B cell (primary cell): ENCODE measurements at regions not wholly inside any gene's neighbourhood (a gene's known extent, or its start where the extent isn't known, plus 50 kb on each side); places are given as distances from the start of the nearest gene placed in this dataset.

ENCODE experiments used
- ATAC-seq: fragments of 200-7000 bp; cut with Tn5 transposase; one replicate; pipeline ENCODE4 v1.10.0; 2021; ENCODE audit warnings: low read depth, mild to moderate bottlenecking, moderate number of reproducible peaks, moderate library complexity
- CTCF ChIA-PET: fragments of 350-600 bp; sonication (Branson Sonifier 250); formaldehyde crosslinking; loops from one replicate; lab custom pipeline; 2021; ENCODE audit warnings: antibody characterized with exemption, inconsistent platforms; lab: Charles Lee
- POLR2A ChIA-PET: fragments of 350-600 bp; sonication (Branson Sonifier 250); formaldehyde crosslinking; loops from one replicate; lab custom pipeline; 2021; ENCODE audit warnings: antibody characterized with exemption; lab: Charles Lee
- DNase-seq: peaks from one replicate; pipeline ENCODE4 v3.0.0; 2013
- H2AFZ ChIP-seq: 2 replicates; pipeline ENCODE4 v1.6.1; 2012; ENCODE audit warnings: mild to moderate bottlenecking, low read depth, low read length; ENCODE audit not compliant: insufficient read depth, poor library complexity, severe bottlenecking
- H3K27ac ChIP-seq, 2 donors: 1 replicate in 1 of 2; 2 replicates in 1 of 2; pipeline ENCODE4 v1.5.1; 2012 to 2013; ENCODE audit warnings: low read length in 2 of 2, mild to moderate bottlenecking in 2 of 2, moderate library complexity in 1 of 2
- H3K27me3 ChIP-seq, 4 experiments: fragments of 200-600 bp in 1 of 4; sonication (generic) in 1 of 4; replicated peaks in 1 of 4; 1 replicate in 2 of 4; 2 replicates in 2 of 4; pipeline versions ENCODE4 v1.6.1 to v1.7.0; 2013 to 2016; ENCODE audit warnings: low read length in 3 of 4, mild to moderate bottlenecking in 2 of 4, mixed read lengths in 1 of 4, moderate library complexity in 1 of 4; ENCODE audit not compliant: insufficient read depth in 4 of 4, control insufficient read depth in 3 of 4; ENCODE audit errors: control extremely low read depth in 1 of 4
- H3K36me3 ChIP-seq, 2 experiments: replicated peaks in 1 of 2; 1 replicate in 1 of 2; 2 replicates in 1 of 2; pipeline versions ENCODE4 v1.6.1 to v1.7.1; 2013; ENCODE audit warnings: low read length in 1 of 2; ENCODE audit not compliant: insufficient read depth in 2 of 2, control insufficient read depth in 1 of 2; ENCODE audit errors: control extremely low read depth in 1 of 2, extremely low read depth in 1 of 2
- H3K4me1 ChIP-seq, 2 donors: fragments of 200-600 bp in 1 of 2; sonication (generic) in 1 of 2; 1 replicate in 1 of 2; 2 replicates in 1 of 2; pipeline versions ENCODE4 v1.5.1 to v1.6.1; 2013 to 2017; ENCODE audit warnings: low read length in 2 of 2; ENCODE audit not compliant: control insufficient read depth in 2 of 2, insufficient read depth in 2 of 2
- H3K4me2 ChIP-seq: replicated peaks from 2 replicates; pipeline ENCODE3; 2012; ENCODE audit warnings: mild to moderate bottlenecking, low read depth, low read length; ENCODE audit not compliant: poor library complexity, severe bottlenecking
- H3K4me3 ChIP-seq, 5 experiments: fragments of 200-600 bp in 1 of 5; sonication (generic) in 1 of 5; 1 replicate in 3 of 5; 2 replicates in 2 of 5; pipeline versions ENCODE4 v1.5.1 to v1.7.0; 2011 to 2016; ENCODE audit warnings: low read length in 4 of 5, mild to moderate bottlenecking in 4 of 5, low read depth in 2 of 5, control low read depth in 1 of 5, moderate library complexity in 1 of 5; ENCODE audit not compliant: insufficient read depth in 1 of 5; ENCODE audit errors: control extremely low read depth in 1 of 5, extremely low read depth in 1 of 5
- H3K79me2 ChIP-seq: fragments of 200-600 bp; sonication (generic); one replicate; pipeline ENCODE4 v1.6.0; 2016; ENCODE audit warnings: low read length; ENCODE audit not compliant: control insufficient read depth, insufficient read depth
- H3K9ac ChIP-seq: fragments of 200-600 bp; sonication (generic); 2 replicates; pipeline ENCODE4 v1.6.1; 2017; ENCODE audit warnings: mild to moderate bottlenecking, low read length, moderate library complexity
- H3K9me3 ChIP-seq, 3 donors: one replicate each; pipeline versions ENCODE4 v1.6.1 to v1.7.1; 2013; ENCODE audit warnings: low read length in 2 of 3; ENCODE audit not compliant: control insufficient read depth in 2 of 3, insufficient read depth in 1 of 3; ENCODE audit errors: control extremely low read depth in 1 of 3
- H4K20me1 ChIP-seq: 2 replicates; pipeline ENCODE4 v1.6.0; 2012; ENCODE audit warnings: mild to moderate bottlenecking, low read length; ENCODE audit not compliant: insufficient read depth, control insufficient read depth, poor library complexity, severe bottlenecking
- H3K27ac Mint-ChIP-seq: one replicate; pipeline ENCODE4 v1.8.0; 2021; ENCODE audit warnings: mixed read lengths
- H3K27me3 Mint-ChIP-seq: one replicate; pipeline ENCODE4 v1.8.0; 2021; ENCODE audit warnings: mixed read lengths
- H3K4me1 Mint-ChIP-seq: one replicate; pipeline ENCODE4 v1.8.0; 2021; ENCODE audit warnings: mixed read lengths
- H3K4me3 Mint-ChIP-seq: one replicate; pipeline ENCODE4 v1.8.0; 2021; ENCODE audit warnings: mixed read lengths
- H3K9me3 Mint-ChIP-seq: one replicate; pipeline ENCODE4 v1.8.0; 2022; ENCODE audit warnings: mixed read lengths; ENCODE audit not compliant: insufficient read depth
- EZH2 ChIP-seq: IDR thresholded peaks from 2 replicates; pipeline ENCODE4 v1.6.1; 2012; ENCODE audit warnings: borderline replicate concordance, low read depth, mild to moderate bottlenecking, moderate library complexity, low read length; ENCODE audit not compliant: insufficient read depth, poor library complexity, severe bottlenecking
- WGBS: methylation state at CpG from one replicate; pipeline ENCODE4 v1.1.5; 2013; ENCODE audit warnings: missing lambda C conversion rate; ENCODE audit not compliant: insufficient coverage; 5-methylcytosine and 5-hydroxymethylcytosine counted together
- intact Hi-C: fragments of 100-400 bp; cut with micrococcal nuclease; formaldehyde crosslinking; loops from one replicate; pipeline ENCODE4 v1.10.0; 2022
- TF ChIP-seq, protein P1 (sequence below): fragments of 200-600 bp; IDR thresholded peaks from one replicate; pipeline ENCODE4 v1.8.0; 2022; ENCODE audit warnings: antibody characterized with exemption, mild to moderate bottlenecking

DNA sequence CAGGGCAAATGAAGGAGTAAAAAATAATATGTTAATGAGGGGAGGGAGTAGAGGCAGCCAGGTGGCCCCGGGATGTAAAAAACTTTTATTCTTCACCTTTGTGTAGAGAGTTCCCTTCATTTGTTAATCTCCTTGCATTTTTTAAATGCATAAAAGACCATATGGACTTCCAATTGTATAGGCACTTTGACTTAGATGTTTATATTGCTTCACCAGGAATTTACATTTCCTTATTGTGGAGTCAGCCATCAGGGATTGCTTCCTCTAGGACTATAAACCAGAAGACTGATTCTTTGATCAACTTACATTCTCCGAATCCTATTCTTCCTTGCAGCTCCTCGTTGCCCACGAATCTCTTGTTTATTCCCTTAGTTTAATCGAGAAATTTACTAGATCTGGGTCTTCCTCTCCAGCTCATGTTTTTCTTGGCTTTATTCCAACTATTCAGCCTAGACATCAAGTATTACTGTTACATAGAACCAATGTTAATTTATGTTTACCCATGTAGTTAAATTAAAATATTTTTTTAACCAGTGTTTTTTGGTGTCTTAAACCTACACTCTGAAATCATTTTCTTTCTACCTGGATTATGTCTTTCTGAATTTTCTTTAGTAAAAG, 1187.0 kb upstream of the SLC10A2 start:
- H3K27ac Mint-ChIP-seq, result no peak overlapping the region

DNA sequence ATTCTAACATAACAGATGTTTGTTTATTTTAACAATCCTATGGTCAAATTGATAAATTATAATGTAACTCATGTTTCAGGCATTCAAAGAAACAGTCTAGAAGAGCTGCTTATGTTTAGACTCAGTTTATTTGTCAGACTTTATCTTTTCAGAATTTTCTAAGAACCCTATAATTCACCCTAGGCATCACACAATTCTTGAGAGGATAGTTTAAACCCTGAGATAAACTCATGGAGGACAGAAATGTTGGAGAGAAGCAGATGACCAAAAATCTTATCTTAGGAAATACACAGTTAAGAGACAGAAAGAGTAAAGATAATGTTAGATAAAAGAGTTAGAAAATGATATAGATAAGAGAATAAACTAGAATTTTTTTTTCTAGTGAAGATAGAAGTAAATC, 1185.7 kb upstream of the SLC10A2 start:
- H3K4me3 Mint-ChIP-seq, result no peak overlapping the region
- Histone ChIP-seq H2AFZ (no peak overlapping the region), H3K79me2 (no peaks in the 10 kb centered on the region), H3K9ac (no peak overlapping the region), H3K4me3 (no peak overlapping the region), H4K20me1 (no peaks in the 10 kb centered on the region), H3K27me3 (no peaks in the 10 kb centered on the region), H3K27ac (no peak overlapping the region), H3K9me3 (no peaks in the 10 kb centered on the region), H3K4me1 (no peaks in the 10 kb centered on the region), H3K4me2 (no peak overlapping the region), H3K36me3 (no peaks in the 10 kb centered on the region)
- H3K9me3 Mint-ChIP-seq, result no peaks in the 10 kb centered on the region
- no peak for TF ChIP-seq EZH2
- TF ChIP-seq, protein P1, sequence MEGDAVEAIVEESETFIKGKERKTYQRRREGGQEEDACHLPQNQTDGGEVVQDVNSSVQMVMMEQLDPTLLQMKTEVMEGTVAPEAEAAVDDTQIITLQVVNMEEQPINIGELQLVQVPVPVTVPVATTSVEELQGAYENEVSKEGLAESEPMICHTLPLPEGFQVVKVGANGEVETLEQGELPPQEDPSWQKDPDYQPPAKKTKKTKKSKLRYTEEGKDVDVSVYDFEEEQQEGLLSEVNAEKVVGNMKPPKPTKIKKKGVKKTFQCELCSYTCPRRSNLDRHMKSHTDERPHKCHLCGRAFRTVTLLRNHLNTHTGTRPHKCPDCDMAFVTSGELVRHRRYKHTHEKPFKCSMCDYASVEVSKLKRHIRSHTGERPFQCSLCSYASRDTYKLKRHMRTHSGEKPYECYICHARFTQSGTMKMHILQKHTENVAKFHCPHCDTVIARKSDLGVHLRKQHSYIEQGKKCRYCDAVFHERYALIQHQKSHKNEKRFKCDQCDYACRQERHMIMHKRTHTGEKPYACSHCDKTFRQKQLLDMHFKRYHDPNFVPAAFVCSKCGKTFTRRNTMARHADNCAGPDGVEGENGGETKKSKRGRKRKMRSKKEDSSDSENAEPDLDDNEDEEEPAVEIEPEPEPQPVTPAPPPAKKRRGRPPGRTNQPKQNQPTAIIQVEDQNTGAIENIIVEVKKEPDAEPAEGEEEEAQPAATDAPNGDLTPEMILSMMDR, result no peak
- DNase-seq (no peak), ATAC-seq (no peak)
- POLR2A ChIA-PET, result no interaction called here
- no peak overlapping the region for H3K27ac Mint-ChIP-seq
- intact Hi-C loops, result no loop called here
- H3K4me1 Mint-ChIP-seq, result no peaks in the 10 kb centered on the region
- no peaks in the 10 kb centered on the region for H3K27me3 Mint-ChIP-seq
- CTCF ChIA-PET, result no interaction called here

More for the DNA sequence above, 1187.0 kb upstream of the SLC10A2 start:
- no peaks in the 10 kb centered on the region for H3K36me3 ChIP-seq
- no peaks in the 10 kb centered on the region for H4K20me1 ChIP-seq
- ATAC-seq (no peak), DNase-seq (no peak)
- Mint-ChIP-seq H3K4me1 (no peaks in the 10 kb centered on the region), H3K4me3 (no peak overlapping the region), H3K9me3 (no peaks in the 10 kb centered on the region), H3K27me3 (no peaks in the 10 kb centered on the region)
- WGBS, result 100% methylated on average over 1 of the region's 5 CpGs
- intact Hi-C loops, result no loop called here
- no peak overlapping the region for H3K4me3 ChIP-seq
- no peaks in the 10 kb centered on the region for H3K79me2 ChIP-seq
- POLR2A ChIA-PET, result no interaction called here
- no peak overlapping the region for H3K4me2 ChIP-seq
- no peak overlapping the region for H3K9ac ChIP-seq
- H3K9me3 ChIP-seq, result no peaks in the 10 kb centered on the region
- no peaks in the 10 kb centered on the region for H3K27me3 ChIP-seq
- no peaks in the 10 kb centered on the region for H3K4me1 ChIP-seq
- TF ChIP-seq, protein P1, result no peak
- TF ChIP-seq EZH2, result no peak
- H3K27ac ChIP-seq, result no peak overlapping the region
- H2AFZ ChIP-seq, result no peak overlapping the region
- CTCF ChIA-PET, result no interaction called here
